ENCODE measurements at regions not wholly inside any gene's neighbourhood (a gene's known extent, or its start where the extent isn't known, plus 50 kb on each side); places are given as distances from the start of the nearest gene placed in this dataset.

DNA sequence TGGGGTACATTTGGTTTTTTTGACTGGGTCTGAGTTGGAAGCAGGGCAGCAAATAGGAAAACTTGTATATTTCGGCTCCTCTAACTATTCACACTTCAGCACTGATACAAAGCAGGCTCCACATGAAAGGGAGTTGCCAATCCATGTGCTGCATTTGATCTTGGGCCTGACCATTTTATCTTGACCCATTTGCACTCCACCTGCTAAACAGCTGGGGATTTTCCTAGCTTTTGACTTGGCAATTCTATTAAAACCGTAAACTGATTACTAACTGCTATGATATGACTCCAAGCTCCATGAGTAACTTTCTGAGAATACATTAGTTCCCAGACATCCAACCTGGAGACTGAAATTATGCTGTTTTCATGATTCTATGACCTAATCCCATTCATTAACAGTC lies 797.1 kb downstream of the BCL11B start:
- Histone ChIP-seq H2AK5ac (ENCODE audit: low read depth, low read length) (no peak overlapping the region), H3K27ac (replicated peaks; ENCODE audit: low read length) (no peak overlapping the region), H3K9me3 (replicated peaks in 1 of 2; ENCODE audit: control insufficient read depth in 2 of 2, insufficient read depth in 1 of 2, low read depth in 1 of 2, low read length in 2 of 2) (peaks cover 0 to 2% of the 10 kb centered on the region in 2 donors), H3K4me3 (ENCODE audit: low read length in 2 of 2) (no peak overlapping the region), H3K18ac (ENCODE audit: low read length) (no peak overlapping the region), H3K14ac (ENCODE audit: low read length) (no peak overlapping the region), H2BK15ac (ENCODE audit: low read length) (no peak overlapping the region), H2BK12ac (ENCODE audit: low read length) (no peak overlapping the region), H4K91ac (ENCODE audit: low read depth, low read length, poor library complexity) (no peak overlapping the region), H3K4ac (ENCODE audit: low read length) (no peak overlapping the region), H3K4me2 (ENCODE audit: insufficient read depth, low read length, poor library complexity, severe bottlenecking) (no peak overlapping the region), H3K9ac (ENCODE audit: low read depth, low read length, poor library complexity) (no peak overlapping the region), H3K4me1 (ENCODE audit: control insufficient read depth in 2 of 2, insufficient read depth in 1 of 2, low read depth in 1 of 2, low read length in 2 of 2) (no peaks in the 10 kb centered on the region), H3K23ac (ENCODE audit: low read depth, low read length, poor library complexity) (no peak overlapping the region), H2BK120ac (ENCODE audit: low read depth, low read length) (no peak overlapping the region), H3K36me3 (replicated peaks in 1 of 2; ENCODE audit: control insufficient read depth in 2 of 2, insufficient read depth in 2 of 2, low read length in 2 of 2) (no peaks in the 10 kb centered on the region), H3K79me1 (ENCODE audit: low read depth, low read length) (no peaks in the 10 kb centered on the region), H3K27me3 (ENCODE audit: control insufficient read depth in 3 of 3, insufficient read depth in 3 of 3, low read depth in 1 of 3, low read length in 3 of 3) (no peaks in the 10 kb centered on the region), H2AFZ (ENCODE audit: low read length) (no peak overlapping the region), H2BK5ac (ENCODE audit: low read length) (no peak overlapping the region), H4K8ac (ENCODE audit: low read depth, low read length) (no peak overlapping the region)
- DNase-seq (ENCODE audit: low spot score): no peak
- no CpG with 5 or more reads among the region's 2 CpGs for WGBS, 2 donors (ENCODE audit: extremely low coverage in 2 of 2, insufficient read length in 2 of 2, insufficient replicate concordance in 1 of 2)

DNA sequence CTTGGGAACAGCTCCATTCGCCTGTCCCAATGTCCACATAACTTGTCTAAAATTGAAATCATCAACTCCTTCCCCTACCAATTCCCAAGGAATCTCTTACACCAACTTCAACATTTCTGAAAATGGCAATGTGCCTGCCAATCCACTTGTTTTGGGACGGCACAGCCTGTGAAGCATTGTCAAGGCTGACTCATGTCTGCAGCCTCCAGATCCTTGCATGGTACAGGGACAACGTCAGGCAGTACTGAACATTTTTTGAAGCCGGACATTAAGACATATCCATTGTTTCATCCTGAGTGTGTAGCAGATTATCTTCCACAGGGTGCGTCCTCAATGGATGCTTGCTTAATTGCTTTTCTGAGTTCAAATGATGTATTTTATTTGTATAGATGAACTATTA lies 794.1 kb downstream of the BCL11B start:
- Histone ChIP-seq H2BK12ac (ENCODE audit: low read length) (no peak overlapping the region), H3K4me3 (ENCODE audit: low read length in 2 of 2) (no peak overlapping the region), H2BK15ac (ENCODE audit: low read length) (no peak overlapping the region), H3K27ac (replicated peaks; ENCODE audit: low read length) (no peak overlapping the region), H4K91ac (ENCODE audit: low read depth, low read length, poor library complexity) (no peak overlapping the region), H3K9ac (ENCODE audit: low read depth, low read length, poor library complexity) (no peak overlapping the region), H3K27me3 (ENCODE audit: control insufficient read depth in 3 of 3, insufficient read depth in 3 of 3, low read depth in 1 of 3, low read length in 3 of 3) (no peaks in the 10 kb centered on the region), H3K14ac (ENCODE audit: low read length) (no peak overlapping the region), H3K4me2 (ENCODE audit: insufficient read depth, low read length, poor library complexity, severe bottlenecking) (no peak overlapping the region), H3K36me3 (replicated peaks in 1 of 2; ENCODE audit: control insufficient read depth in 2 of 2, insufficient read depth in 2 of 2, low read length in 2 of 2) (no peaks in the 10 kb centered on the region), H3K9me3 (replicated peaks in 1 of 2; ENCODE audit: control insufficient read depth in 2 of 2, insufficient read depth in 1 of 2, low read depth in 1 of 2, low read length in 2 of 2) (peaks cover 0 to 2% of the 10 kb centered on the region in 2 donors), H2AFZ (ENCODE audit: low read length) (no peak overlapping the region), H2BK120ac (ENCODE audit: low read depth, low read length) (no peak overlapping the region), H2AK5ac (ENCODE audit: low read depth, low read length) (no peak overlapping the region), H3K23ac (ENCODE audit: low read depth, low read length, poor library complexity) (no peak overlapping the region), H3K4ac (ENCODE audit: low read length) (no peak overlapping the region), H3K18ac (ENCODE audit: low read length) (no peak overlapping the region), H3K79me1 (ENCODE audit: low read depth, low read length) (no peaks in the 10 kb centered on the region), H4K8ac (ENCODE audit: low read depth, low read length) (no peak overlapping the region), H3K4me1 (ENCODE audit: control insufficient read depth in 2 of 2, insufficient read depth in 1 of 2, low read depth in 1 of 2, low read length in 2 of 2) (no peaks in the 10 kb centered on the region), H2BK5ac (ENCODE audit: low read length) (no peak overlapping the region)
- WGBS, 2 donors (ENCODE audit: extremely low coverage in 2 of 2, insufficient read length in 2 of 2, insufficient replicate concordance in 1 of 2): no CpG with 5 or more reads among the region's 5 CpGs
- DNase-seq (ENCODE audit: low spot score): no peak

DNA sequence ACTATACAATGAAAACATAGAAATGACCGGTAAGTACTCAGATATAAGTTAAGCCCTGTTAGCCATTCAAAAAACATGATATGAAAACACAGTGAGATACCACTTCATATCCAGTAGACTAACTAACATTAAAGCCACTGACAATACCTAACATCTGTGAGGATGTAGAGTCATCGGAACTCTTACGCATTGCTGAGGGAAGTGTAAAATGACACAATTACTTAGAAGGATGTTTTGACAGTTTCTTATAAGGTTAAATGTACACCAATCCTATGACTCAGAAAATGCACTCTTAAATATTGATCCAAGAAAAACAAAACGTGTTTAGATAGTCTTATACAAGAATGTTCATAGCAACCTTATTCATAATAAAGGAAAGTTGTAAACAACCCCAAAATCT lies 782.9 kb downstream of the BCL11B start:
- Histone ChIP-seq H4K8ac (ENCODE audit: low read depth, low read length) (no peak overlapping the region), H3K14ac (ENCODE audit: low read length) (no peak overlapping the region), H3K4ac (ENCODE audit: low read length) (no peak overlapping the region), H3K27me3 (ENCODE audit: control insufficient read depth in 3 of 3, insufficient read depth in 3 of 3, low read depth in 1 of 3, low read length in 3 of 3) (no peaks in the 10 kb centered on the region), H2BK120ac (ENCODE audit: low read depth, low read length) (no peak overlapping the region), H3K79me1 (ENCODE audit: low read depth, low read length) (no peaks in the 10 kb centered on the region), H3K36me3 (replicated peaks in 1 of 2; ENCODE audit: control insufficient read depth in 2 of 2, insufficient read depth in 2 of 2, low read length in 2 of 2) (no peaks in the 10 kb centered on the region), H2BK12ac (ENCODE audit: low read length) (no peak overlapping the region), H3K4me3 (ENCODE audit: low read length in 2 of 2) (no peak overlapping the region), H2BK5ac (ENCODE audit: low read length) (no peak overlapping the region), H3K4me2 (ENCODE audit: insufficient read depth, low read length, poor library complexity, severe bottlenecking) (no peak overlapping the region), H2AFZ (ENCODE audit: low read length) (no peak overlapping the region), H3K23ac (ENCODE audit: low read depth, low read length, poor library complexity) (no peak overlapping the region), H2AK5ac (ENCODE audit: low read depth, low read length) (no peak overlapping the region), H2BK15ac (ENCODE audit: low read length) (no peak overlapping the region), H4K91ac (ENCODE audit: low read depth, low read length, poor library complexity) (no peak overlapping the region), H3K9me3 (replicated peaks in 1 of 2; ENCODE audit: control insufficient read depth in 2 of 2, insufficient read depth in 1 of 2, low read depth in 1 of 2, low read length in 2 of 2) (no peaks in the 10 kb centered on the region), H3K4me1 (ENCODE audit: control insufficient read depth in 2 of 2, insufficient read depth in 1 of 2, low read depth in 1 of 2, low read length in 2 of 2) (no peaks in the 10 kb centered on the region), H3K18ac (ENCODE audit: low read length) (no peak overlapping the region), H3K9ac (ENCODE audit: low read depth, low read length, poor library complexity) (no peak overlapping the region), H3K27ac (replicated peaks; ENCODE audit: low read length) (no peak overlapping the region)
- no CpG with 5 or more reads among the region's 4 CpGs for WGBS, 2 donors (ENCODE audit: extremely low coverage in 2 of 2, insufficient read length in 2 of 2, insufficient replicate concordance in 1 of 2)
- no peak for DNase-seq (ENCODE audit: low spot score)

DNA sequence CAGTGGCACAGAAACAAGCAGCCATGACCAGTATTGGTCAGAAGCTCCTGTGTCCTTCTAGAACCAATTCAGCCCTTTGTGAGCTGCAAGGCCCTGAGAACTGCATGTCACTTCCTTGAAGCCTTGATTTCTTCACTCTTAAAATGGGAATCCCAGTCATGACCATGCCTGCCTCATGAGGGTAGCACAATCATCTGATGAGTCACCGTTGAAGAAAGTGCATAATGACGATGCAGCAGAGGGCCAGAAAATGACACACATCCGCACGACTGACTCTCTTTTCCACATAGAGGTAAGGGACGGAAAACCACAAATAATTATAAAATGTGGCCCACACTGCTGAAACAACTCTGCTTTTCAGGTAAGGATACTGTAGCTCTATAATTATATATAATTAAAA lies 777.4 kb downstream of the BCL11B start:
- Histone ChIP-seq H2AFZ (ENCODE audit: low read length) (no peak overlapping the region), H3K27ac (replicated peaks; ENCODE audit: low read length) (no peak overlapping the region), H3K79me1 (ENCODE audit: low read depth, low read length) (no peaks in the 10 kb centered on the region), H4K8ac (ENCODE audit: low read depth, low read length) (no peak overlapping the region), H3K4me1 (ENCODE audit: control insufficient read depth in 2 of 2, insufficient read depth in 1 of 2, low read depth in 1 of 2, low read length in 2 of 2) (no peaks in the 10 kb centered on the region), H3K14ac (ENCODE audit: low read length) (no peak overlapping the region), H3K4me2 (ENCODE audit: insufficient read depth, low read length, poor library complexity, severe bottlenecking) (no peak overlapping the region), H2BK5ac (ENCODE audit: low read length) (no peak overlapping the region), H3K9me3 (replicated peaks in 1 of 2; ENCODE audit: control insufficient read depth in 2 of 2, insufficient read depth in 1 of 2, low read depth in 1 of 2, low read length in 2 of 2) (no peaks in the 10 kb centered on the region), H2BK120ac (ENCODE audit: low read depth, low read length) (no peak overlapping the region), H3K9ac (ENCODE audit: low read depth, low read length, poor library complexity) (no peak overlapping the region), H3K4ac (ENCODE audit: low read length) (no peak overlapping the region), H3K36me3 (replicated peaks in 1 of 2; ENCODE audit: control insufficient read depth in 2 of 2, insufficient read depth in 2 of 2, low read length in 2 of 2) (no peaks in the 10 kb centered on the region), H3K4me3 (ENCODE audit: low read length in 2 of 2) (no peak overlapping the region), H4K91ac (ENCODE audit: low read depth, low read length, poor library complexity) (no peak overlapping the region), H2BK15ac (ENCODE audit: low read length) (no peak overlapping the region), H3K23ac (ENCODE audit: low read depth, low read length, poor library complexity) (no peak overlapping the region), H3K27me3 (ENCODE audit: control insufficient read depth in 3 of 3, insufficient read depth in 3 of 3, low read depth in 1 of 3, low read length in 3 of 3) (no peaks in the 10 kb centered on the region), H2BK12ac (ENCODE audit: low read length) (no peak overlapping the region), H3K18ac (ENCODE audit: low read length) (no peak overlapping the region), H2AK5ac (ENCODE audit: low read depth, low read length) (no peak overlapping the region)
- no peak for DNase-seq (ENCODE audit: low spot score)
- no CpG with 5 or more reads among the region's 5 CpGs for WGBS, 2 donors (ENCODE audit: extremely low coverage in 2 of 2, insufficient read length in 2 of 2, insufficient replicate concordance in 1 of 2)
